GM21619 (cell line): ENCODE measurements at regions not wholly inside any gene's neighbourhood (a gene's known extent, or its start where the extent isn't known, plus 50 kb on each side); places are given as distances from the start of the nearest gene placed in this dataset.

Source experiments
- ATAC-seq: cut with Tn5 transposase; IDR thresholded peaks from one replicate; pipeline ENCODE4 v1.9.1; 2021; ENCODE audit not compliant: unreplicated experiment

GRCh38 chr9:89744730-89745129, 139.9 kb downstream of the GADD45G start:
- ATAC-seq, result no peak

GRCh38 chr9:89745601-89746376, 141.0 kb downstream of the GADD45G start:
- ATAC-seq, result no peak

GRCh38 chr9:89746385-89747116, 141.7 kb downstream of the GADD45G start:
- ATAC-seq, result no peak

- ATAC-seq, result no peak
These were observed 142.8 kb downstream of the GADD45G start for GRCh38 chr9:89747596-89747995.

GRCh38 chr9:89748021-89748670, 143.3 kb downstream of the GADD45G start:
- no peak for ATAC-seq

GRCh38 chr9:89748831-89749499, 144.2 kb downstream of the GADD45G start:
- no peak for ATAC-seq

- ATAC-seq, result no peak
These were observed 144.8 kb downstream of the GADD45G start for GRCh38 chr9:89749500-89750116.

- no peak for ATAC-seq
These were observed 145.4 kb downstream of the GADD45G start for GRCh38 chr9:89750117-89750791.

- no peak for ATAC-seq
These were observed 146.4 kb downstream of the GADD45G start for GRCh38 chr9:89751079-89751825.

- no peak for ATAC-seq
These were observed 147.3 kb downstream of the GADD45G start for GRCh38 chr9:89752154-89752553.

GRCh38 chr9:89753472-89754055, 148.8 kb downstream of the GADD45G start:
- ATAC-seq, result peak; percentile 45

- ATAC-seq, result no peak
These were observed 149.4 kb downstream of the GADD45G start for GRCh38 chr9:89754193-89754592.

- no peak for ATAC-seq
These were observed 151.0 kb downstream of the GADD45G start for GRCh38 chr9:89755821-89756220.

- no peak for ATAC-seq
These were observed 152.2 kb downstream of the GADD45G start for GRCh38 chr9:89756891-89757537.

GRCh38 chr9:89757776-89758528, 153.1 kb downstream of the GADD45G start:
- no peak for ATAC-seq

- ATAC-seq, result no peak
These were observed 154.8 kb downstream of the GADD45G start for GRCh38 chr9:89759572-89759971.

- no peak for ATAC-seq
These were observed 155.3 kb downstream of the GADD45G start for GRCh38 chr9:89760123-89760522.

- ATAC-seq, result no peak
These were observed 159.4 kb downstream of the GADD45G start for GRCh38 chr9:89764217-89764616.
